Erythroblast (primary cell): ENCODE measurements at regions not wholly inside any gene's neighbourhood (a gene's known extent, or its start where the extent isn't known, plus 50 kb on each side); places are given as distances from the start of the nearest gene placed in this dataset.

Experiments used
- DNase-seq, 2 experiments: peaks; one replicate each; lab custom pipeline; 2025; lab: John Stamatoyannopoulos, UW
- GATA1 ChIP-seq: IDR thresholded peaks from 2 replicates; pipeline ENCODE4 v1.6.1; 2011; ENCODE audit warnings: low read depth, mild to moderate bottlenecking, control low read depth, low read length, moderate library complexity
- POLR2A ChIP-seq: IDR thresholded peaks from 2 replicates; pipeline ENCODE4 v1.6.1; 2011; ENCODE audit warnings: mild to moderate bottlenecking, low read length

DNA sequence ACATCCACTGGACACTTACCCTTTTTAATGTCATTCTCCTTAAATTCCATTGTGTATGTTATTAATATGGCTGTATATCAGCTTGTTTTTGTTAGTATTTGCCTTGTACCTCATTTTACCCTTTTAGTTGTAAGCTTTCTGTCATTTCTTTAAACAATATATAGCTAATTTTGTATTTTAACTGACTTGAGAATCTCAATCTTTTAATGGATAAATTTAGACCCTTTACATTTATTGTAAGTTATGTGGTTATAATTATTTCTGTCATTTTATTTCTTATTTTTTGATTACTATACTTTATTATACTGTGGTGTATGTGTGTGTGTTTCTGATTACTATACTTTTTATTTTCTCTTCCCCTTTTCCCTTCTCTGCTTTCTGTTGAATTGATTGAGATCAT, 159.0 kb upstream of the LHX5 start:
- DNase-seq, result no peak
- no peak for TF ChIP-seq POLR2A
- no peak for TF ChIP-seq GATA1

DNA sequence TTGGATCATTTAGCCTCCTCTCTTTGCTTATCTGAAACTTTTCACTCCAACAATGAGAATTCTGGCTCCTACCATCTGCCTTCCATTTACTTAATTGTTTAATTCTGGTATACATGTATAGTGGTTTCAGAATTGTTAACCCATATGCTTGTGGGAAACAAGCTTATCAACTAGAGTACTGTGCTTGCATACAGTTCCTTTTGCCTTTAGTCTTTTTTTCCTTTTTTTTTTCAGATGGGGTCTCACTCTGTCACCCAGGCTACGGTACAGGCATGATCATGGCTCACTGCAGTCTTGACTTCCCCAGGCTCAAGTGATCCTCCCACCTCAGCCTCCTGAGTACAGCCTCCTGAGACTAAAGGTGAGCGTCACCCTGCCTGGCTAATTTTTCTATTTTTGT, 153.8 kb upstream of the LHX5 start:
- no peak for DNase-seq
- TF ChIP-seq GATA1, result no peak
- no peak for TF ChIP-seq POLR2A

DNA sequence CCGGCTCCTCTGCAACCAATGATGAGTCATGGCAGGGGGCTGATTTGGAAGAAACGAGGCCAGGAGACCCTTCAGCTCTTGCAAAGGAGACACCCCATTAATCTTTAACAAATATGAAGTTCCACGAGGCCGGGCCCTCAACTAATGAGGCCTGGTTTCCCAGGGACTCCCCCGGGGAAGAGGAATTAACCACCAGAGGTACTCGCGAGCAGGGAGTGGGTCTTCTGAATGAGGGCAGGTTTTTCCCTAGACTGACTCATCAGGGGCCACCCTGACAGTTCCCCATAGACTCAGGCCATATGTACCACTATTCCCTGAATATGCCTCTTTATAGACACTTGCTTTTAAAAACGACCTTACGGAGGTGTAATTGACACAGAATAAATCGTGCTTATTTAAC, 150.7 kb upstream of the LHX5 start:
- DNase-seq, result no peak
- no peak for TF ChIP-seq GATA1
- no peak for TF ChIP-seq POLR2A

- TF ChIP-seq POLR2A (no peak), GATA1 (no peak)
- no peak for DNase-seq
Observed at GRCh38 chr12:113620437-113620976, 148.8 kb upstream of the LHX5 start.

DNA sequence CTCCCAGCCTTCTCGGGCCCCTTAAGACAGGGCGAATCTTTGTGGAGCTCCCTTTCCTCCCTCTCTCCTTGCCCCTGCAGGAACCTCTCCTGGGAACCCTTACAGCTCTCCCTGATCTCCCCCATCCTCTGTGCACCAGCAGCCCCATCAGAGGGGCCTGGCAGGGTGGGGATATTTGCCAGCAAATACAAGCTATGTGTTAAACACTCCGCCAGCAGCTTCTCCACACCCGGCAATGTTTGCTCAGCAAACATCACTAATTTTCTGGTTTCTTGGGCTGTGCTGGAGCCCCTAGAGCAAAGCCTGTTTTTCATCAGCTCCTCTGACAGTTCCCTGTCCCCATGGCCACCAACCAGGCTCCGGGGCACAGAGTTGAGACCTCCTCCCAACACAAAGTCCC, 147.5 kb upstream of the LHX5 start:
- DNase-seq, result no peak
- TF ChIP-seq GATA1, result no peak
- TF ChIP-seq POLR2A, result no peak

- TF ChIP-seq GATA1 (no peak), POLR2A (no peak)
- DNase-seq, result no peak
Observed at GRCh38 chr12:113613414-113613813, 141.7 kb upstream of the LHX5 start.

GRCh38 chr12:113612793-113613192, 141.1 kb upstream of the LHX5 start:
- TF ChIP-seq GATA1 (no peak), POLR2A (no peak)

DNA sequence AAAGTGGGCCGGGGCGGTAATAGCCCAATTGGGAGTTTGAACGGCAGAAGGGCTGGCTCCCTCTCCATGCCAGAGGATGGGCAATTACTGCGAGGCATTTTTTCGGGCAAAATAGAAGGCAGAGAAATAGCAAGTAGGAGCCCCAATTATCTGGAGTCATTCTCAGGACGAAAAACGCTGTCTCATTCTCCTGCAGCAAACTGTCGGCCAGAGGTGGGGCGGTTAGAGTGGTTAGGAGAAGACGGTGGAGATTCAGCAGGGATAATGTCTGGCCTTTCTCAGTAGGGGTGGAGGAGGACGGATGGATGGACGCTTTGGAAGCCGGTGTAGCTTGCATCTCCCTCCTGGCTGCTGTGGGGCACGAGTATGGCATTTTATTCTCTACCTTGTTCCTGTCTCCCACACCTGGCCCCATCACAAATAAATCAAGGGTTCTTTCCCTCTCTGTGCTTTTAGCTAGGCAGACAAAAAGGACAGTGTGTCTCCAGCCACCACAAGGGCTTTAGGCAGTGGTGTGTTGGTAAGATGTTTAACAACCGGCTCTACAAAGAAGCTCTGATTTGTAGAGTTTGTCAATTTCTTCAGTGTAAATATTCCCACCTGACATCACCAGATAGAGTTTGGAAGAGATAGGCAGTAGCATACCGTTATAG, 140.5 kb upstream of the LHX5 start:
- TF ChIP-seq GATA1, result no peak
- no peak for TF ChIP-seq POLR2A
- no peak for DNase-seq

More at GRCh38 chr12:113612793-113613192, 141.1 kb upstream of the LHX5 start:
- no peak for DNase-seq

GRCh38 chr12:113611652-113612051, 140.0 kb upstream of the LHX5 start:
- DNase-seq, result no peak
- no peak for TF ChIP-seq GATA1
- no peak for TF ChIP-seq POLR2A

DNA sequence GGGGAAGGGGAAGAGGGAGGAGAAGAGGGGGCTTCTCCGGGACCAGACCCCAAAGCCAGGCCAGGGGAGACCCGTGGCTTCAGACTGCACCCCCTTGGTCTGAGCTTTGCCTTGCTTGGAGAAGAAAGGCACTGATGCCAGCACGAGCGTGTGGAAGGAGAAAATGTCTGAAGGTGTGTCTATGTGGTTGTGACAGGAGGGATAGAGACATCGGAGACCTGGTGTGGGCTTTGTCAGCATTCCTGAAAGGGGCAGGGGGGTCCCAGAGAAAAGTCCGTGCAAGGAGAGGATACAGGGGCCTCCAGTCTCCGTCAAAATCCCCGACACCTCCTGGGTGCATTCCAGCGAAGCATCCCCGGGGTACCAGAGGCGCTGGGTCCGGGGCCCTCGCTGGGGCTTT, 139.0 kb upstream of the LHX5 start:
- TF ChIP-seq POLR2A (no peak), GATA1 (no peak)
- DNase-seq, result no peak

GRCh38 chr12:113609692-113610469, 138.2 kb upstream of the LHX5 start:
- DNase-seq, result no peak
- TF ChIP-seq POLR2A (no peak), GATA1 (no peak)

DNA sequence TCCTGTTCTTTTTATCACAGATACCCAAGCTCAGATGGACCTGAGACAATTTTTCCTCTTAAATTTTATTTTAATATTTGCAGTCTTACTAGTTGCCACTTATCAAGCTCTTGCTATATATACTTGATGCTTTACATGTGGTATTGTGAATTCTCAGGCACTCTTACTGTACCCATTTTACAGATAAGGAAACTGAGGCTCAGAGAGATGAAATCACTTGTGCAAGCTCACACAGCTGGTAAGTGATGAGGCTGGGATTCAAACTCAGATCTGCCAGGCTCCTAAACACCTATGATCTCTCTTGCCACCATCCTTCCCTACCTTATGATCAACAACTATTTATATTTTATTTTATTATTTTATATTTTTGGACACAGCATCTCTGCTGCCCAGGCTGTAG, 133.0 kb upstream of the LHX5 start:
- no peak for DNase-seq
- no peak for TF ChIP-seq GATA1
- TF ChIP-seq POLR2A, result no peak

GRCh38 chr12:113601656-113602263, 130.1 kb upstream of the LHX5 start:
- TF ChIP-seq GATA1 (no peak), POLR2A (no peak)
- DNase-seq, result peak in 1 of 2 experiments; percentile 10
